GM12878 (cell line): ENCODE measurements at regions not wholly inside any gene's neighbourhood (a gene's known extent, or its start where the extent isn't known, plus 50 kb on each side); places are given as distances from the start of the nearest gene placed in this dataset.

ENCODE experiments used
- ATF7 ChIP-seq: fragments of 450-650 bp; IDR thresholded peaks from 2 replicates; pipeline ENCODE4 v1.6.1; 2016; ENCODE audit warnings: low read depth, mild to moderate bottlenecking
- GATAD2B ChIP-seq: fragments of 450-650 bp; conservative IDR thresholded peaks from 2 replicates; pipeline ENCODE4 v1.6.1; 2017; ENCODE audit warnings: low read depth, mild to moderate bottlenecking, moderate library complexity
- KLF5 ChIP-seq: fragments of 450-650 bp; IDR thresholded peaks from 2 replicates; pipeline ENCODE4 v1.6.1; 2014; ENCODE audit warnings: mild to moderate bottlenecking; ENCODE audit not compliant: partially characterized antibody
- POLR2A ChIP-seq: IDR thresholded peaks from 2 replicates; pipeline ENCODE4 v1.6.1; 2011; ENCODE audit warnings: low read depth, mild to moderate bottlenecking, low read length
- SIN3A ChIP-seq: IDR thresholded peaks from 2 replicates; pipeline ENCODE4 v1.6.1; 2012; ENCODE audit warnings: low read depth, low read length, improper control_type of control experiment
- WRNIP1 ChIP-seq: IDR thresholded peaks from 2 replicates; pipeline ENCODE4 v1.6.1; 2011; ENCODE audit warnings: low read depth, low read length, improper control_type of control experiment, borderline replicate concordance
- TF ChIP-seq, protein P1 (sequence below): IDR thresholded peaks from 2 replicates; pipeline ENCODE4 v1.6.1; 2012; ENCODE audit warnings: low read length, inconsistent platforms
- TF ChIP-seq, protein P2 (sequence below), 3 experiments: IDR thresholded peaks in 2 of 3; conservative IDR thresholded peaks in 1 of 3; 2 replicates each; pipeline ENCODE4 v1.5.1; 2011; ENCODE audit warnings: low read depth in 3 of 3, low read length in 3 of 3, mild to moderate bottlenecking in 3 of 3, control low read depth in 2 of 3, moderate library complexity in 2 of 3, inconsistent platforms in 1 of 3, mixed read lengths in 1 of 3; ENCODE audit not compliant: control insufficient read depth in 2 of 3, insufficient read depth in 1 of 3; ENCODE audit errors: extremely low read depth in 1 of 3

DNA sequence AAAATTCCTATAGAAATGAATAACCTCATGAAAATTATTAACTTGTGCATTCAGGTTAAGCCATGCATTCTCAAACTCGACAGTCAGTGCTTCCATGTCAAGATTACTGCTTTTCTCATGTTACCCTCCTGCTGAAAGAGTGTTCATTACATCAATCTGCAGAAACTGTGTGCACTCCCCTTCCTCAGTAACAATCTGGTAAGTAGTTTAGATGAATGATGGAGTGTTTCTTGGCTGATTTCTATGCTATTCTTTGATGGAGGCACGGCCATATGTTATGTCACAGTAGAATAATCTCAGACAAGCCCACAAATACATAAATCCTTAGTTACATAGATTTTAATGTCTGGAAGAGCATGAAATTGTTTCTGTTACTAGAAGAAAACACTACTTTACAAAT, 193.3 kb upstream of the FAM47A start:
- TF ChIP-seq ATF7 (no peak), GATAD2B (no peak), KLF5 (no peak), POLR2A (no peak), WRNIP1 (no peak), SIN3A (no peak)
- TF ChIP-seq, protein P1, sequence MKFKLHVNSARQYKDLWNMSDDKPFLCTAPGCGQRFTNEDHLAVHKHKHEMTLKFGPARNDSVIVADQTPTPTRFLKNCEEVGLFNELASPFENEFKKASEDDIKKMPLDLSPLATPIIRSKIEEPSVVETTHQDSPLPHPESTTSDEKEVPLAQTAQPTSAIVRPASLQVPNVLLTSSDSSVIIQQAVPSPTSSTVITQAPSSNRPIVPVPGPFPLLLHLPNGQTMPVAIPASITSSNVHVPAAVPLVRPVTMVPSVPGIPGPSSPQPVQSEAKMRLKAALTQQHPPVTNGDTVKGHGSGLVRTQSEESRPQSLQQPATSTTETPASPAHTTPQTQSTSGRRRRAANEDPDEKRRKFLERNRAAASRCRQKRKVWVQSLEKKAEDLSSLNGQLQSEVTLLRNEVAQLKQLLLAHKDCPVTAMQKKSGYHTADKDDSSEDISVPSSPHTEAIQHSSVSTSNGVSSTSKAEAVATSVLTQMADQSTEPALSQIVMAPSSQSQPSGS = no peak
- TF ChIP-seq, protein P2, sequence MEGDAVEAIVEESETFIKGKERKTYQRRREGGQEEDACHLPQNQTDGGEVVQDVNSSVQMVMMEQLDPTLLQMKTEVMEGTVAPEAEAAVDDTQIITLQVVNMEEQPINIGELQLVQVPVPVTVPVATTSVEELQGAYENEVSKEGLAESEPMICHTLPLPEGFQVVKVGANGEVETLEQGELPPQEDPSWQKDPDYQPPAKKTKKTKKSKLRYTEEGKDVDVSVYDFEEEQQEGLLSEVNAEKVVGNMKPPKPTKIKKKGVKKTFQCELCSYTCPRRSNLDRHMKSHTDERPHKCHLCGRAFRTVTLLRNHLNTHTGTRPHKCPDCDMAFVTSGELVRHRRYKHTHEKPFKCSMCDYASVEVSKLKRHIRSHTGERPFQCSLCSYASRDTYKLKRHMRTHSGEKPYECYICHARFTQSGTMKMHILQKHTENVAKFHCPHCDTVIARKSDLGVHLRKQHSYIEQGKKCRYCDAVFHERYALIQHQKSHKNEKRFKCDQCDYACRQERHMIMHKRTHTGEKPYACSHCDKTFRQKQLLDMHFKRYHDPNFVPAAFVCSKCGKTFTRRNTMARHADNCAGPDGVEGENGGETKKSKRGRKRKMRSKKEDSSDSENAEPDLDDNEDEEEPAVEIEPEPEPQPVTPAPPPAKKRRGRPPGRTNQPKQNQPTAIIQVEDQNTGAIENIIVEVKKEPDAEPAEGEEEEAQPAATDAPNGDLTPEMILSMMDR (IDR thresholded peaks at IDR 0.05 in 2 of 3, conservative IDR thresholded peaks at IDR 0.05 in 1 of 3; ENCODE audit: control insufficient read depth in 2 of 3, extremely low read depth in 1 of 3, insufficient read depth in 1 of 3, low read depth in 3 of 3, low read length in 3 of 3) = no peak
